Tibial nerve (tissue), 4 donors: ENCODE measurements at regions not wholly inside any gene's neighbourhood (a gene's known extent, or its start where the extent isn't known, plus 50 kb on each side); places are given as distances from the start of the nearest gene placed in this dataset.
"Not testable (repeated sequence)": the region's sequence is repeated elsewhere in the genome, so short reads cannot be mapped to it uniquely, and the experiment has no call there.

Experiments used
- DNase-seq, 2 donors: peaks; one replicate each; pipeline ENCODE4 v3.0.0-alpha.2; 2019; ENCODE audit warnings: low spot score in 2 of 2
- H3K27ac ChIP-seq, 4 donors: fragments of 200-600 bp; sonication (generic) in 3 of 4; one replicate each; pipeline ENCODE4 v1.5.1; 2017 to 2019; ENCODE audit warnings: mild to moderate bottlenecking in 1 of 4
- H3K27me3 ChIP-seq, 2 donors: fragments of 200-600 bp; sonication (generic) in 1 of 2; one replicate each; pipeline versions ENCODE4 v1.5.1 to v1.6.0; 2017 to 2019
- H3K36me3 ChIP-seq, 3 donors: fragments of 200-600 bp; sonication (generic); one replicate each; pipeline ENCODE4 v1.5.1; 2018 to 2019
- H3K4me1 ChIP-seq, 4 donors: fragments of 200-600 bp; sonication (generic) in 3 of 4; one replicate each; pipeline ENCODE4 v1.5.1; 2017 to 2019
- H3K4me3 ChIP-seq, 4 donors: fragments of 200-600 bp; sonication (generic) in 3 of 4; one replicate each; pipeline ENCODE4 v1.5.1; 2017 to 2019; ENCODE audit warnings: mild to moderate bottlenecking in 1 of 4, moderate library complexity in 1 of 4
- H3K9me3 ChIP-seq, 4 donors: fragments of 200-600 bp; sonication (generic) in 3 of 4; one replicate each; pipeline ENCODE4 v1.5.1; 2017 to 2019
- EP300 ChIP-seq, 2 donors: sonication (generic); formaldehyde crosslinking; IDR thresholded peaks; one replicate each; pipeline ENCODE4 v1.6.1; 2017; ENCODE audit warnings: antibody characterized with exemption in 2 of 2, mild to moderate bottlenecking in 1 of 2
- POLR2A ChIP-seq, 2 donors: fragments of 450-650 bp; IDR thresholded peaks; one replicate each; pipeline ENCODE4 v1.6.1; 2017; ENCODE audit warnings: antibody characterized with exemption in 2 of 2, mild to moderate bottlenecking in 2 of 2, moderate library complexity in 2 of 2
- WGBS, 2 donors: methylation state at CpG; one replicate each; pipeline ENCODE4 v1.1.5; 2018; 5-methylcytosine and 5-hydroxymethylcytosine counted together
- TF ChIP-seq, protein P1 (sequence below), 5 experiments: fragments of 200-600 bp in 3 of 5; fragments of 450-650 bp in 2 of 5; sonication (generic) in 3 of 5; IDR thresholded peaks; one replicate each; pipeline ENCODE4 v1.5.1; 2016 to 2019; ENCODE audit warnings: antibody characterized with exemption in 5 of 5, mild to moderate bottlenecking in 3 of 5, moderate library complexity in 2 of 5

- no peak overlapping the region for H3K27ac ChIP-seq
- H3K4me3 ChIP-seq: no peak overlapping the region
- H3K36me3 ChIP-seq: peaks cover 0 to 24% (median 0%) of the 10 kb centered on the region in 3 donors
- TF ChIP-seq EP300 (IDR thresholded peaks at IDR 0.05) (no peak), POLR2A (IDR thresholded peaks at IDR 0.05) (no peak)
- TF ChIP-seq, protein P1, sequence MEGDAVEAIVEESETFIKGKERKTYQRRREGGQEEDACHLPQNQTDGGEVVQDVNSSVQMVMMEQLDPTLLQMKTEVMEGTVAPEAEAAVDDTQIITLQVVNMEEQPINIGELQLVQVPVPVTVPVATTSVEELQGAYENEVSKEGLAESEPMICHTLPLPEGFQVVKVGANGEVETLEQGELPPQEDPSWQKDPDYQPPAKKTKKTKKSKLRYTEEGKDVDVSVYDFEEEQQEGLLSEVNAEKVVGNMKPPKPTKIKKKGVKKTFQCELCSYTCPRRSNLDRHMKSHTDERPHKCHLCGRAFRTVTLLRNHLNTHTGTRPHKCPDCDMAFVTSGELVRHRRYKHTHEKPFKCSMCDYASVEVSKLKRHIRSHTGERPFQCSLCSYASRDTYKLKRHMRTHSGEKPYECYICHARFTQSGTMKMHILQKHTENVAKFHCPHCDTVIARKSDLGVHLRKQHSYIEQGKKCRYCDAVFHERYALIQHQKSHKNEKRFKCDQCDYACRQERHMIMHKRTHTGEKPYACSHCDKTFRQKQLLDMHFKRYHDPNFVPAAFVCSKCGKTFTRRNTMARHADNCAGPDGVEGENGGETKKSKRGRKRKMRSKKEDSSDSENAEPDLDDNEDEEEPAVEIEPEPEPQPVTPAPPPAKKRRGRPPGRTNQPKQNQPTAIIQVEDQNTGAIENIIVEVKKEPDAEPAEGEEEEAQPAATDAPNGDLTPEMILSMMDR (IDR thresholded peaks at IDR 0.05): no peak
- no peak for DNase-seq
- H3K4me1 ChIP-seq: no peaks in the 10 kb centered on the region
- H3K9me3 ChIP-seq: no peaks in the 10 kb centered on the region
- WGBS, 2 donors: 70 to 75% methylated on average over 5 of the region's 5 CpGs
- H3K27me3 ChIP-seq: no peaks in the 10 kb centered on the region
Measured at GRCh38 chr7:66430164-66430545, 198.5 kb upstream of the KCTD7 start.

DNA sequence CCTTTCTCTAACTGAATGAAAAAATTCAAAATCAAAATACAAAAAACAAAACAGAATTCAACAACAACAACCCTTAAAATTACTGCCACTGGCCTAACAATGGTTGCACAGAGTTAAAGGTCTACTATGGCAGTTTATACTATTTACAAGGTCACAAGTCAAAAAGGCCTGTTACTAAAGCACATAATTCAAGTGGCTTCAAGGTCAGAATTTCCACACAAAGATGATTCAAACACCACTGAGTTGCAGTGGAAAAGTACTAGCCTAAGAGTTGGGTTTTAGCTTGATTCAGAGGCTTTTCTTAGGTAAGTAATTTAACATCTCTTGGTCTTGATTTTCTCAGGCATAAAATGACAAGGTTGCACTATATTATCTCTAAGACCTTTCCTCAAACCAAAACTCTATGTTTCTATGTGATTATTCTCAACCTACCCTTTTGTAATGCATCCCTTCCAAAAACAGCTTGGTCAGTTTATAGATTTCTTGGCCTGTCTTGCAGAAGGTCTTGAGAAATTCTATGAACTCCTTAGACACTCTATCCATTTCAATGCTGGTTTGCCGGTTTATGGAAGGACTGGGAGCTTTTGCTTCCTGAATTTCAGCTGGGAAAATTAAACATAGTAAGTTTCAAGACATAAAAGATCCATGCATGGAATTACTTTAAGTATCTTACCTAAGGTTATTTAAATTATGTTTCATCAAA, 189.8 kb upstream of the KCTD7 start:
- not testable (repeated sequence) for H3K4me3 ChIP-seq, DNase-seq, H3K36me3 ChIP-seq, H3K27me3 ChIP-seq, H3K27ac ChIP-seq, H3K9me3 ChIP-seq, H3K4me1 ChIP-seq
- WGBS, 2 donors: 78 to 83% methylated on average over 1 of the region's 1 CpG

DNA sequence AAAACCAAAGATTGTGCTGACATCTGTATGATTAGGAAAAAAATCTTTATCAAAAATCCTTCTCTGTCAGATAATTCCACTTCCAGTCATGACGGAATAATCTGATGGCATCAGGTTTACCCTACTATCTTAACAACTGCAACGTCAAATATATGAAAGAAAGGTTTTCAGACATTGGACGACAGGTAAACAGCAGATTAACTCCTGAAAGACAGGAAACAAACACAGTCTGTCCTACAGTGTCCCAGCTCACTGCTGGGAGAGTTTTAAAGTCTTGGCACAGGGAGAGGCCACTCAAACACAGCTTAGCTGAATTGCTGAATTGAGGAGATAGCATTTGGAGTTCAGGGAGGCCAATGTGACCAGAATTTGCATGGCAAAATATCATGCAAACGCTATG, 186.3 kb upstream of the KCTD7 start:
- TF ChIP-seq EP300 (IDR thresholded peaks at IDR 0.05): no peak
- TF ChIP-seq, protein P1 (IDR thresholded peaks at IDR 0.05): no peak
- TF ChIP-seq POLR2A (IDR thresholded peaks at IDR 0.05): no peak
- no peak for DNase-seq
- WGBS, 2 donors: 70 to 76% methylated on average over 4 of the region's 4 CpGs
- no peak overlapping the region for H3K4me3 ChIP-seq
- no peaks in the 10 kb centered on the region for H3K9me3 ChIP-seq
- H3K4me1 ChIP-seq: no peaks in the 10 kb centered on the region
- no peak overlapping the region for H3K27ac ChIP-seq
- H3K36me3 ChIP-seq: no peaks in the 10 kb centered on the region
- no peaks in the 10 kb centered on the region for H3K27me3 ChIP-seq

DNA sequence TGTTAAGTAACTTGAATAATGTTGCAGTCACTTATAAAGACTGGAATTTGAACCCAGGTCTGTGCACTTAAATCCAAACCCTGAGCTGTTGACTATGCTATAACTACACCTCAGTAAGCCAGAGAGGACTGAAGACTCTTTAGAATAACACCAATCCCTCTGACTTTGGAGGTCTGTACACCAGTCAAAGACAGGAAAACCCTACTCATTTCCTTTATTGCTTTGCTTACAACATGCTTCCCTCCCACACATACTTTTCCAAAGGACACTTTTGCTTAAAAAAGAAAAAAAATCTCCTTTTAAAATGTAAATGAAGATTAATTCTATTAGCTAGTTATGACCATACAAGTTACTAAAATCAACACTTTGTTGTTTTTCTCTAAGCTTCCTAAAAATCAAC, 184.7 kb upstream of the KCTD7 start:
- TF ChIP-seq EP300 (IDR thresholded peaks at IDR 0.05) (no peak), POLR2A (IDR thresholded peaks at IDR 0.05) (no peak)
- TF ChIP-seq, protein P1 (IDR thresholded peaks at IDR 0.05): no peak
- H3K4me3 ChIP-seq: no peak overlapping the region
- H3K27me3 ChIP-seq: no peaks in the 10 kb centered on the region
- H3K27ac ChIP-seq: no peak overlapping the region
- peaks cover 0 to 5% (median 0%) of the 10 kb centered on the region in 3 donors for H3K36me3 ChIP-seq
- no peaks in the 10 kb centered on the region for H3K4me1 ChIP-seq
- DNase-seq: no peak
- no peaks in the 10 kb centered on the region for H3K9me3 ChIP-seq

- not testable (repeated sequence) for H3K27me3 ChIP-seq, DNase-seq, H3K9me3 ChIP-seq, H3K4me3 ChIP-seq, H3K4me1 ChIP-seq, H3K27ac ChIP-seq
- WGBS, 2 donors: 86 to 88% methylated on average over 2 of the region's 2 CpGs
- H3K36me3 ChIP-seq: peaks cover 0 to 14% (median 0%) of the 10 kb centered on the region in 3 donors
Measured at GRCh38 chr7:66447007-66447406, 181.7 kb upstream of the KCTD7 start.

- not testable (repeated sequence) for H3K27ac ChIP-seq, H3K27me3 ChIP-seq, H3K4me3 ChIP-seq, H3K4me1 ChIP-seq, H3K9me3 ChIP-seq, DNase-seq
- 95 to 100% methylated on average over 2 of the region's 2 CpGs for WGBS, 2 donors
- peaks cover 0 to 17% (median 0%) of the 10 kb centered on the region in 3 donors for H3K36me3 ChIP-seq
Measured at GRCh38 chr7:66450814-66451213, 177.9 kb upstream of the KCTD7 start.

DNA sequence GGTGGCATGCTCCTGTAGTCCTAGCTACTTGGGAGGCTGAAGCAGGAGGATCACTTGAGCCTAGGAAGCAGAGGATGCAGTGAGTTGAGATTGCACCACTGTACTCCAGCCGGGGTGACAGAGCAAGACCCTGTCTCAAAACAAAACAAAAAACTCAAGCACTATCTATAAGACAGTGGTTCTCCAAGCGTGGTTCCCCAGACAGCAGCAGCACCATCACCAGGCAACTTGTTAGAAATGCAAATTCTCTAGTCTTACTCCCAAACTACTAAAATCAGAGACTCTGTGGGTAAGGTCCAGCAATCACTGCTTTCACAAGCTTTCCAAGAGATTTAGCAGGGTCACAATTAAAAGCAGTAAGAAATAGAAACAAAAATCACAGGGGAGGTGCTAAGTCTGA, 177.0 kb upstream of the KCTD7 start:
- H3K4me1 ChIP-seq, H3K4me3 ChIP-seq, H3K27ac ChIP-seq, DNase-seq, H3K27me3 ChIP-seq, H3K9me3 ChIP-seq: not testable (repeated sequence)
- peaks cover 0 to 17% (median 0%) of the 10 kb centered on the region in 3 donors for H3K36me3 ChIP-seq
- WGBS, 2 donors: 85 to 86% methylated on average over 2 of the region's 2 CpGs
